Cardiac fibroblast (primary cell): ENCODE measurements at regions not wholly inside any gene's neighbourhood (a gene's known extent, or its start where the extent isn't known, plus 50 kb on each side); places are given as distances from the start of the nearest gene placed in this dataset.

Experiments used
- DNase-seq, 2 donors: peaks; one replicate each; pipeline versions ENCODE4 v3.0.0 to v3.0.0-alpha.2; 2010; ENCODE audit warnings: low read depth in 2 of 2
- H3K4me3 ChIP-seq, 2 donors: replicated peaks in 1 of 2; 1 replicate in 1 of 2; 2 replicates in 1 of 2; pipeline ENCODE4 v1.5.1; 2011; ENCODE audit warnings: low read depth in 2 of 2, low read length in 2 of 2, mild to moderate bottlenecking in 2 of 2, moderate library complexity in 1 of 2
- TF ChIP-seq, protein P1 (sequence below): IDR thresholded peaks from one replicate; pipeline ENCODE4 v1.5.1; 2011; ENCODE audit warnings: low read depth, mild to moderate bottlenecking, low read length, inconsistent platforms

DNA sequence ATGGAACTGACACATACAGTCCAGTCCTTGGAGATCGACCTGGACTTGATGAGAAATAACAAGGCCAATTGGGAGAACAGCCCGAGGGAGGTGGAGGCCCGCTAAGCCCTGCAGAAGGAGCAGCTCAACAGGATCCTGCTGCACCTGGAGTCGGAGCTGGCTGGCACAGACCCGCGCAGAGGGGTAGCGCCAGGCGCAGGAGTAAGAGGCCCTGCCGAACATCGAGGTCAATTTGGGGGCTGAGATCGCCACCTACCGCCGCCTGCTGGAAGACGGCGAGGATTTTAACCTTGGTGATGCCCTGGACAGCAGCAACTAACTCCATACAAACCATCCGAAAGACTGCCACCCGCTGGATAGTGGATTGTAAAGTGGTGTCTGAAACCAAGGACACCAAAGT is 1610.1 kb upstream of the ACO1 start:
- peak in 1 of 2 donors; percentile 3 for DNase-seq
- TF ChIP-seq, protein P1, sequence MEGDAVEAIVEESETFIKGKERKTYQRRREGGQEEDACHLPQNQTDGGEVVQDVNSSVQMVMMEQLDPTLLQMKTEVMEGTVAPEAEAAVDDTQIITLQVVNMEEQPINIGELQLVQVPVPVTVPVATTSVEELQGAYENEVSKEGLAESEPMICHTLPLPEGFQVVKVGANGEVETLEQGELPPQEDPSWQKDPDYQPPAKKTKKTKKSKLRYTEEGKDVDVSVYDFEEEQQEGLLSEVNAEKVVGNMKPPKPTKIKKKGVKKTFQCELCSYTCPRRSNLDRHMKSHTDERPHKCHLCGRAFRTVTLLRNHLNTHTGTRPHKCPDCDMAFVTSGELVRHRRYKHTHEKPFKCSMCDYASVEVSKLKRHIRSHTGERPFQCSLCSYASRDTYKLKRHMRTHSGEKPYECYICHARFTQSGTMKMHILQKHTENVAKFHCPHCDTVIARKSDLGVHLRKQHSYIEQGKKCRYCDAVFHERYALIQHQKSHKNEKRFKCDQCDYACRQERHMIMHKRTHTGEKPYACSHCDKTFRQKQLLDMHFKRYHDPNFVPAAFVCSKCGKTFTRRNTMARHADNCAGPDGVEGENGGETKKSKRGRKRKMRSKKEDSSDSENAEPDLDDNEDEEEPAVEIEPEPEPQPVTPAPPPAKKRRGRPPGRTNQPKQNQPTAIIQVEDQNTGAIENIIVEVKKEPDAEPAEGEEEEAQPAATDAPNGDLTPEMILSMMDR, result no peak
- no peak overlapping the region for H3K4me3 ChIP-seq

DNA sequence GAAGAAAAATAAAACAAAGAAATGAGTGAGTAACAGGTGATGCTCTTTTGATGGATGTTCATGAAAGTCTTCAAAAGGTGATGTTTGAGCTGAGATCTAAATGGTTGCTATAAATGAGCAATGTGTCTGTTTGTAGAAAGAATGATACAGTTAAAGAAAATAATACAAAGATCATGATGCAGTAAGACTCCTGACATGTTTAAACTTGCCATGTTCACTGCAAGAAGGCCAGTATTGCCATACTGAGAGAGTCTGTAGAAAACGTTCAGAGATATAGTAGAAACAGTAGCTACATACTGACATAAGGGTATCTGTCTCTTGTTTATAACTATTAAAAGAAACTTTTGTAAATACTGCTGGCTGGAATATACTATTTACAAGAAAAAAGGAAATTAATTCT is 1609.2 kb upstream of the ACO1 start:
- TF ChIP-seq, protein P1, result no peak
- no peak for DNase-seq

DNA sequence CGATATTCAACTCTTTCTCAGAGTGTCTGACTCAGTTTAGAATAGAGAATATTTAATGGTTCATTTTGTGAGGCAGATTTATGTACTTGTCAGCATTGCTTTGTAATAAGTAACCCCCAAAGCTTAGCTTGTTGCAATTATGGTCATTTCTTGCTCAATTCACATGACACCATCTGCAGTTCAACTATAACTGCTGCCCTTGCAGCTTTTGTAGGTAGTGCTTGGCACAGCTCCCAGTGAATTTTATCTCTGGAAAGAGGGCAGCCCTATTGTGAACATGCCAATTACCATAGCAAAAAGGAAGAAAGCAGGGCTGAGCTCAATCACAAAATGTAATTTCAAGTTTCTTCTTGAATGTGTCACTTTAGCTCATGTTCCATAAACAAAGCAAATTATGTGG is 1587.7 kb upstream of the ACO1 start:
- peak in 1 of 2 donors; percentile 7 for DNase-seq
- H3K4me3 ChIP-seq, result no peak overlapping the region
- TF ChIP-seq, protein P1, result no peak

More for the DNA sequence above, 1609.2 kb upstream of the ACO1 start:
- no peak overlapping the region for H3K4me3 ChIP-seq

DNA sequence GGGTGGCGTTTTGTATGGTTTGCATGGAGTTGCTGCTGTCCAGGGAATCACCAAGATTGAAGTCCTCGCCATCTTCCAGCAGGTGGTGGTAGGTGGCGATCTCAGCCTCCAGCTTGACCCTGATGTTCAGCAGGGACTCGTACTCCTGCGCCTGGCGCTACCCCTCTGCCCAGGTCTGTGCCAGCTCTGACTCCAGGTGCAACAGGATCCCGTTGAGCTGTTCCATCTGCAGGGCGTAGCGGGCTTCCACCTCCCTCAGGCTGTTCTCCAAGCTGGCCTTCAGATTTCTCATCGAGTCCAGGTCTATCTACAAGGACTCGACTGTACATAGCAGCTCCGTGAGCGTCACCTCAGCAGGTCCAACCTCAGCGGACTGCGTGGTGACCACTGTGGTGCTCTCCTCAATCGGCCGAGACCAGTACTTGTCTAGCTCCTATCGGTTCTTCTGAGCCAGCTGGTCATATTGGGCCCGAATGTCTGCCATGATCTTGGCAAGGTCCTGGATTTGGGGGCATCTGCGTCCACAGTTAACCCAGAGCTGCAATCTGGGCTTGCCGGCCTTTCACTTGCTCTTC is 1584.8 kb upstream of the ACO1 start:
- no peak for DNase-seq

DNA sequence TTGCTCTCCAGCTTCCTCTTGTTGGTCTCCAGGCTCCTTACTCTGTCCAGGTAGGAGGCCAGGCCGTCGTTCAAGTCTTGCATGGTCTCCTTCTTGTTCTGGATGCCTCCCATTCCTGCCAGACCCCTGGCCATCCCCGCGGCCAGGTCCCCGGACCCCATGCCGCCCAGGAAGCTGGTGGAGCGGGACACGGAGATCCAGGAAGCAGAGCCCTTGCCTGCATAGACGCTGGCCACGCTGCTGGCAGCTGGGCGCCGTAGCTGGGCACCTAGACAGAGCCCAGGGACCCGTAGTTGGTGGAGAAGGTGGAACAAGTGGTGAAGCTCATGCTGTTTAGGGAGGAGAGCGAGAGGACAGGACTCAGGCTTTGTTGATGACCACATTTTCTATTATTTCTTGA is 1584.0 kb upstream of the ACO1 start:
- no peak overlapping the region for H3K4me3 ChIP-seq
- no peak for DNase-seq
- TF ChIP-seq, protein P1, result no peak

More for the DNA sequence above, 1584.8 kb upstream of the ACO1 start:
- H3K4me3 ChIP-seq, result no peak overlapping the region
- TF ChIP-seq, protein P1, result no peak

DNA sequence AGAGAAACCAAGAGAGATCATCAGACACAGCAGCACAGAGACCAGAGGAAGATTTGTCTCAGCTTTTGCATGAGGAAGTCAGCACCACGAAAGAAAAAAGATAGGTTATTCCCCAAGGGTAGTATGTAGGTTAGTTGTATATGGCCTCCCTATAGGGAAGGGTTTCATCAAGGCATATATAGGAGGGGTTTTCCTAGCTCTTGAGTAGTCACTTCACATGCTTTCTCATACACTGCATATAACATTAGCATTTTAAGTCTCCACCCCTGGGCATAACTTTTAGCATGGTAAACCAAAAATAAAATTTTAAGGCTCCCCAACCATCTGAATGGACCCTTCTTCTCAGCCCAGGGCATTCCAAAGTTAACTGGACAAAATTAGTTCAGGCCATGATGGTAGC is 1571.6 kb upstream of the ACO1 start:
- no peak for DNase-seq

More for the DNA sequence above, 1571.6 kb upstream of the ACO1 start:
- TF ChIP-seq, protein P1, result no peak
- H3K4me3 ChIP-seq, result no peak overlapping the region
